ENCODE measurements at regions not wholly inside any gene's neighbourhood (a gene's known extent, or its start where the extent isn't known, plus 50 kb on each side); places are given as distances from the start of the nearest gene placed in this dataset.

GRCh38 chr3:126274735-126275619, 82.2 kb downstream of the KLF15 start:
- no peak for DNase-seq (ENCODE audit: extremely low read depth, low read depth)
- no peak for TF ChIP-seq CTCF (IDR thresholded peaks at IDR 0.05; ENCODE audit: low read depth, low read length)

DNA sequence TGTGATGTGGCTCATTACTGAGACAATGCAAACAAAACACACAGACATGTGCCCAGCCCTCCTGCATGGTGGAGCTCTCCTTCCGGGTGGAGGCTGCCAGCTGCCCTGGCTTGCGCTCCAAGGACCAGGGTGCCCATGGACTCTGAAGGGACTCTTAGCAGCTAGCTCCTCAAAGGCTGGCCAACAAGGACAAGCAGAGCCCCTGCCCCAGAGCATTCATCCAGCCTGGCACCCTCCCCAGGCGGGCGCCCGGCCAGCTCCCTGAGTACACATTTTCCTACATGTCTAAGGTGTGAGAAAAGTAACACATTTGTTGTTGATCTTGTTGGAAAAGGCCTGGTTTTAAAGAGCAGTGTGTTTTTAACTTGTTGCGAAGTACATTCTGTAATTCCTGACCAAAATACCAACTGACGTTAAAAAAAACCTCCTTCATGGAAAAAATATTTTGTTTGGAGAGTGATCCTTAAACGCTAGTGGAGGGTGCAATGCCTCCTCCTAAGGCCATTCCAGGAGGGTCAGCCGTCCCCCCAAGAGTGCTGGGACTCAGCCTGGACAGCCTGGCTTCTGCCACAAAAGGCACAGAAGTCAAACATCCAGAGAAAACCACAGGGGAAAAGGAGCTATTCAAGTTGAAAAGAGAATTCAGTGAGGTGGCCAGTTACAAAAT, 86.9 kb downstream of the KLF15 start:
- no peak for TF ChIP-seq CTCF (IDR thresholded peaks at IDR 0.05; ENCODE audit: low read depth, low read length)
- DNase-seq (ENCODE audit: extremely low read depth, low read depth): no peak

DNA sequence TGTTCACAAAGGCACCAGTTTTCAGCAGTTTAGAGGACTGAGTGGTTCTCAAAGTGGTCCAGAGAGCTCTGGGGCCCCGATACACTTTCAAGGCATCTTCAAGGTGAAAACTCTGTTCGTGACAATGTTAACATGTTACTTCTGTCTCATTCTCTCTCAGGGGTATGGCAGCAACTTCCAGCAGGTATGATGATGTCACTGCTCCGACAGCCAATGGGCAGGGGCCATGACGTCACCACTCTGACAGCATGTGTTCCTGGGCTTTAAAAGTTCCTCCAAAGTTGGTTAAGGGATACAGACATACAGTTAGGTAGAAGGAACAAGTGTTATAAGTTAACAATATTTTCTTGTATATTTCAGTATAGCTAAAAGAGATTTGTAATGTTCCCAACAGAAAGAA, 87.9 kb downstream of the KLF15 start:
- DNase-seq (ENCODE audit: extremely low read depth, low read depth): no peak
- TF ChIP-seq CTCF (IDR thresholded peaks at IDR 0.05; ENCODE audit: low read depth, low read length): no peak

DNA sequence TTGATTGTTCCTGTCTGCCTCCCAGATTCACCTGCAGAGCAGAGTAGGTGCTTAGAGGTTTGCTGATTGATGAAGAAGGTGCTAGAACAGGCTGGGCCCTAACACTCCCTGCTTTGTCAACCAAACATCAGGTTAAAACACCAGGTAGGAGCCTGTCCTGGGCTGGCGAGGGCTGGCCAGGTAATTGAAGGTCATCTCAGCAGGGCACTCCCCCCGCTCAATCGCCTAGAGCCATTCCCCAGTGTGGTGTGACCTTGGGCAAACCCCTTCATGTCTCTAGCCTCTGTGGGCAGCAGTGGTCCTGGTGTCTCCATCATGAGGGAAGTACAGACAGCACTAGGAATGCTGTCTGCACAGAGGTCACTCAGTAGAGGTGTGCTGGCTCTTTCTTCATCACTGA, 88.3 kb downstream of the KLF15 start:
- no peak for DNase-seq (ENCODE audit: extremely low read depth, low read depth)
- no peak for TF ChIP-seq CTCF (IDR thresholded peaks at IDR 0.05; ENCODE audit: low read depth, low read length)

- DNase-seq (ENCODE audit: extremely low read depth, low read depth): no peak
- TF ChIP-seq CTCF (IDR thresholded peaks at IDR 0.05; ENCODE audit: low read depth, low read length): no peak
These were observed 87.7 kb upstream of the ALDH1L1 start for GRCh38 chr3:126267976-126268615.

DNA sequence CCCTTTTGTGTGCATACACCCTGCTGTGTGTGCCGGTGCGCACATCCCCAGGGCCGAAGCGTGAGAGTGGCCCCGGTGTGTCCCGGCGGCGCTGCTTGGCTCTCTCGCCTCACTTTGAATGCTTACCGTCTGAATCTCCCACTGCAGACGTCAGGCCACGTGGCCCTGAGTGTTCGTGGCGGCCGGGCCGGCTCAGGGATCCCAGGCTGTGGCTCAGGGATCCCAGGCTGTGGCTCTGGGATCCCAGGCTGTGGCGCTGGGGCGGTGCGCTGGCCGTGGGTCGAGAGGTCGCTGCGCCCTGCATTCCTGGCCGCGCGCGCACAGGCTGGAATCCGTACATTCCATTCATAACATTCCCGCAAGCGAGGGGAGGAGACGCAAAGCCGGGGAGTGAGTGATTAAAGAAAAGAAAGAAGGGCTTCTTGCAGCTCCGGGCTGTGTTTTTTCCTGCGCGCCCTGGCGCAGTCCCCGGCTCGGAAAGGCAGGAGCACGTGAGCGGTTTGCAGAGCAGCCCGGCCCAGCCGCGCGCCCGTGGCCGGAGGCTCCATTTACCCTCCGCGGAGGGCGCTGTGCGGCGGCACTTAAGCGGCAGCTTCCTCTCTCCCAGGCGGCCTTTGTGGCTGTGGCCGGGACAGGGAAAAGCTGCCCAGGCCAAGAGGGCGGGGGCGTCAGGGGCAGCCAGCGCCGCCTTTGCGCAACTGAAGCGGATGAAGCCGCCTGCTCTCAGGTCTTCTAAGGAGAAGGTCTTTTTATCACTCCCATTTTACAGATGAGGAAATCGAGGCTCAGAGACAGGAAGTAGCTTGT, 87.0 kb upstream of the ALDH1L1 start:
- DNase-seq (ENCODE audit: extremely low read depth, low read depth): peak; percentile 77

More for the DNA sequence above, 87.0 kb upstream of the ALDH1L1 start:
- no peak; the same call in 1 of the 2 replicates for TF ChIP-seq CTCF (IDR thresholded peaks at IDR 0.05; ENCODE audit: low read depth, low read length)
